ENCODE measurements at regions not wholly inside any gene's neighbourhood (a gene's known extent, or its start where the extent isn't known, plus 50 kb on each side); places are given as distances from the start of the nearest gene placed in this dataset.

DNA sequence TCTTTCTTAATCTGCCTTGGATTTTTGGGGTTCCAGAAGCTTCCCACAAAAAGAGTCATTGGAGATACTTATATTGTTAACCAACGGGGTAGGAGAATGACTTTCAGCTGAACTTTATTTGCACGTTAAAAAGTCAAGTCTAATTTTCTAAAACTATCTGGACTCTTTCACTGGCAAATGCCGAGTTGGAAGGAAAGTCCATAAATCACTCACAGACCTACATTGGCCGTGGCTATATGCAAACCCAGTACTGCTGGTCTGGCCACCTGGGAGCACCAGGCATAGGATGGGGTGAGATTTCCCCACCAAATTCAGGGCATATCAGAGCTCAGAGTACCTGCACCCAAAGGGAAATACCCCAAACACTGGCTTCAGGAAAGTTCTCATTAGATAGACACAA is 71.3 kb upstream of the SALL4 start:
- no peaks in the 10 kb centered on the region for H3K9me3 Mint-ChIP-seq (ENCODE audit: unreplicated experiment)
- no peak overlapping the region for H3K4me3 Mint-ChIP-seq (ENCODE audit: unreplicated experiment)
- DNase-seq: no peak
- H3K4me1 Mint-ChIP-seq (ENCODE audit: low read depth, unreplicated experiment): no peaks in the 10 kb centered on the region
- H3K27me3 Mint-ChIP-seq (ENCODE audit: unreplicated experiment): no peaks in the 10 kb centered on the region
- no peak for TF ChIP-seq CTCF (IDR thresholded peaks at IDR 0.05; ENCODE audit: partially characterized antibody, unreplicated experiment)
- no peaks in the 10 kb centered on the region for H3K36me3 Mint-ChIP-seq (ENCODE audit: unreplicated experiment)
- no peak overlapping the region for H3K27ac Mint-ChIP-seq (ENCODE audit: unreplicated experiment)

DNA sequence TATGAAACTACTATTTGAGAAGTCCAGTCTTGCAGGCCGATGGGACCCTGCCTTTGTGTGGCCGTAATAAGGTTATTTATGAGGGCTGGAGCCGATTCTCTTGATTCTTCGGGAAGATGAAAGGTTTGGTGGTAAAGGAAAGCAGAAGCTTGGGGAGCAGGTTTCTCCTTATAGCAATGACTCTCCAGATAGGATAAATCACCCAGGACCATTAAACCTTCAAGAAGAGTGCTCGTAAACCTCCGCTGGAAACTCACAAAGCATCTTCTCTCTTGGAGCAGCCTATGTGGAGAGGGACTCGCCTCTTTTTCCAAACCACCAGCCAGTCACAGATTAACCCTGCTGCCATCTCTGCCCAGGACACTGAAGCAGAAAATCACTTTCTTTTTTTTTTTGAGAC is 69.6 kb upstream of the SALL4 start:
- Mint-ChIP-seq H3K9me3 (ENCODE audit: unreplicated experiment) (no peaks in the 10 kb centered on the region), H3K27ac (ENCODE audit: unreplicated experiment) (no peak overlapping the region), H3K4me3 (ENCODE audit: unreplicated experiment) (no peak overlapping the region), H3K36me3 (ENCODE audit: unreplicated experiment) (no peaks in the 10 kb centered on the region), H3K27me3 (ENCODE audit: unreplicated experiment) (peaks cover 2% of the 10 kb centered on the region), H3K4me1 (ENCODE audit: low read depth, unreplicated experiment) (no peaks in the 10 kb centered on the region)
- TF ChIP-seq CTCF (IDR thresholded peaks at IDR 0.05; ENCODE audit: partially characterized antibody, unreplicated experiment): no peak
- no peak for DNase-seq

GRCh38 chr20:51869002-51869401 is 66.7 kb upstream of the SALL4 start:
- Mint-ChIP-seq H3K36me3 (ENCODE audit: unreplicated experiment) (no peaks in the 10 kb centered on the region), H3K4me1 (ENCODE audit: low read depth, unreplicated experiment) (no peaks in the 10 kb centered on the region), H3K27me3 (ENCODE audit: unreplicated experiment) (peaks cover 5% of the 10 kb centered on the region), H3K4me3 (ENCODE audit: unreplicated experiment) (no peak overlapping the region), H3K9me3 (ENCODE audit: unreplicated experiment) (no peaks in the 10 kb centered on the region), H3K27ac (ENCODE audit: unreplicated experiment) (no peak overlapping the region)
- TF ChIP-seq CTCF (IDR thresholded peaks at IDR 0.05; ENCODE audit: partially characterized antibody, unreplicated experiment): no peak
- DNase-seq: no peak

- Mint-ChIP-seq H3K9me3 (ENCODE audit: unreplicated experiment) (no peaks in the 10 kb centered on the region), H3K36me3 (ENCODE audit: unreplicated experiment) (no peaks in the 10 kb centered on the region), H3K27me3 (ENCODE audit: unreplicated experiment) (peaks cover 5% of the 10 kb centered on the region), H3K4me1 (ENCODE audit: low read depth, unreplicated experiment) (no peaks in the 10 kb centered on the region), H3K4me3 (ENCODE audit: unreplicated experiment) (no peak overlapping the region), H3K27ac (ENCODE audit: unreplicated experiment) (no peak overlapping the region)
- no peak for TF ChIP-seq CTCF (IDR thresholded peaks at IDR 0.05; ENCODE audit: partially characterized antibody, unreplicated experiment)
- DNase-seq: no peak
These were observed 64.9 kb upstream of the SALL4 start for GRCh38 chr20:51867251-51867650.

DNA sequence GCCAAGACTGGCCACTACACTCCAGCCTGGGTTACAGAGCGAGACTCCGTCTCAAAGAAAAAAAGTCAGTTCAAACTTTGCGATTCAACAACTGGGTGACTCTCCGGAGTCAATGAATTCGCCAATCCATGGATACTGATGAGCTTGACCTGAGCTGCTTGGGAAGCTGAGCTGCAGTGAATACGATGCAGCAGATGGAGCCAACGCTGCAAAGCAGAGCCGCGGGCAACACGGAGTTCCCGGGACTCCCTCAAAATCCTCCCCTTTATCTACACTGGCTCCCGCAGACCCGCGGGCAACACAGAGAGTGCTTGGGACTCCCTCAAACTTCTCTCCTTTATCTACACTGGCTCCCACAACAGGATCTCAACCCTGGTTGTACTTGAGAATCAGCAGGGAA is 62.6 kb upstream of the SALL4 start:
- Mint-ChIP-seq H3K27me3 (ENCODE audit: unreplicated experiment) (peaks cover 6% of the 10 kb centered on the region), H3K27ac (ENCODE audit: unreplicated experiment) (no peak overlapping the region), H3K4me1 (ENCODE audit: low read depth, unreplicated experiment) (no peaks in the 10 kb centered on the region), H3K4me3 (ENCODE audit: unreplicated experiment) (no peak overlapping the region), H3K9me3 (ENCODE audit: unreplicated experiment) (no peaks in the 10 kb centered on the region), H3K36me3 (ENCODE audit: unreplicated experiment) (no peaks in the 10 kb centered on the region)
- TF ChIP-seq CTCF (IDR thresholded peaks at IDR 0.05; ENCODE audit: partially characterized antibody, unreplicated experiment): no peak
- DNase-seq: no peak

All from glutamatergic neuron (in vitro differentiated cells).